Psoas muscle (tissue), 7 donors: ENCODE measurements at regions not wholly inside any gene's neighbourhood (a gene's known extent, or its start where the extent isn't known, plus 50 kb on each side); places are given as distances from the start of the nearest gene placed in this dataset.

Experiments
- ATAC-seq, 4 donors: fragments of 200-7000 bp; cut with Tn5 transposase; one replicate each; pipeline ENCODE4 v1.9.1; 2020; ENCODE audit warnings: moderate library complexity in 3 of 4, mild to moderate bottlenecking in 2 of 4
- DNase-seq, 2 donors: peaks; one replicate each; pipeline ENCODE4 v3.0.0-alpha.2; 2020
- H3K27ac ChIP-seq: fragments of 200-600 bp; one replicate; pipeline ENCODE4 v1.8.0; 2022
- H3K27me3 ChIP-seq, 3 donors: fragments of 200-600 bp in 1 of 3; one replicate each; pipeline versions ENCODE4 v1.6.1 to v1.8.0; 2013 to 2022; ENCODE audit warnings: low read length in 2 of 3, mild to moderate bottlenecking in 2 of 3, moderate library complexity in 1 of 3; ENCODE audit not compliant: insufficient read depth in 3 of 3
- H3K36me3 ChIP-seq, 2 donors: fragments of 200-600 bp in 1 of 2; one replicate each; pipeline versions ENCODE4 v1.6.1 to v1.8.0; 2013 to 2022; ENCODE audit warnings: low read depth in 1 of 2, mild to moderate bottlenecking in 1 of 2, moderate library complexity in 1 of 2; ENCODE audit not compliant: insufficient read depth in 1 of 2
- H3K4me1 ChIP-seq: fragments of 200-600 bp; one replicate; pipeline ENCODE4 v1.8.0; 2022
- H3K4me3 ChIP-seq: fragments of 200-600 bp; one replicate; pipeline ENCODE4 v1.8.0; 2022; ENCODE audit warnings: mild to moderate bottlenecking
- H3K9me3 ChIP-seq: fragments of 200-600 bp; one replicate; pipeline ENCODE4 v1.8.0; 2022
- CTCF ChIP-seq: fragments of 200-600 bp; IDR thresholded peaks from one replicate; pipeline ENCODE4 v1.8.0; 2022; ENCODE audit warnings: antibody characterized with exemption
- WGBS, 3 donors: extraction: QIAGEN DNeasy Blood & Tissue Kit; methylation state at CpG; one replicate each; pipeline versions ENCODE4 v1.1.6 to v1.1.7; 2013; 5-methylcytosine and 5-hydroxymethylcytosine counted together
- intact Hi-C, 2 donors: fragments of 100-400 bp; cut with DNase I; formaldehyde crosslinking; loops; one replicate each; pipeline versions ENCODE4 v1.11.0 to v1.14.2; 2022
- donor health status: healthy with polysubstance abuse.
- donor health status: DM: no; HTN: no; CAD: no; lungs with moderate emphysema.
- donor health status: Bipolar disorder and iron deficiency.
- donor health status: healthy.
- donor health status: DM: yes; HTN: yes; CAD: no.
- donor health status: DM: no; HTN: no; CAD: no.
- donor health status: DM: yes; HTN: yes; CAD: no.

- H3K27ac ChIP-seq, result no peak overlapping the region
- H3K27me3 ChIP-seq, result no peaks in the 10 kb centered on the region
- 70 to 79% (median 73%) methylated on average over 7 of the region's 7 CpGs for WGBS, 3 donors
- no peaks in the 10 kb centered on the region for H3K36me3 ChIP-seq
- ATAC-seq (no peak), DNase-seq (no peak)
- H3K9me3 ChIP-seq, result no peaks in the 10 kb centered on the region
- no peak for TF ChIP-seq CTCF
- no peaks in the 10 kb centered on the region for H3K4me1 ChIP-seq
- intact Hi-C loops, result no loop called here
- H3K4me3 ChIP-seq, result no peak overlapping the region
Observed at GRCh38 chr7:52507546-52508255, 527.7 kb upstream of the POM121L12 start.

GRCh38 chr7:52506325-52506724 is 529.1 kb upstream of the POM121L12 start:
- DNase-seq, result no peak
- Histone ChIP-seq H3K36me3 (no peaks in the 10 kb centered on the region), H3K27ac (no peak overlapping the region), H3K27me3 (no peaks in the 10 kb centered on the region), H3K4me1 (no peaks in the 10 kb centered on the region), H3K4me3 (no peak overlapping the region), H3K9me3 (no peaks in the 10 kb centered on the region)
- ATAC-seq, result no peak
- no peak for TF ChIP-seq CTCF
- WGBS, 3 donors, result 11 to 38% (median 13%) methylated on average over 2 of the region's 2 CpGs
- intact Hi-C loops, result no loop called here

DNA sequence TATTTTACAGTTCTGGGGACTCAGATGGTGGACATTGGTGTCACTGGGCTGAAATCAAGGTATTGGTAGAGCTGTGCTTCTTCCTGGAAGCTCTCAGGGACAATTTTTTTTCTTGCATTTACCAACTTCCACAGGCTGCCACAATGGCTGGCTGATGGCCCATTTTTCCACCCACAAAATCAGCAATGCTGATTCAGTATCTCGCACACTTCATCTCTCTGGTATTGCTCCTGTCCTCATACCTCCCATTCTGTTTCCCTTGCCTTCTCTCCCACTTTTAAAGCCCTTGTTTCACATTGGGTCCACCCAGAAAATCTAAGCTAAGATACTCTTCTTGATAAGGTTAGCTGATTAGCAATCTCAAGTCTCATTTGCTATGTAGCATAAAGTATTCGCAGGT is 530.9 kb upstream of the POM121L12 start:
- no peaks in the 10 kb centered on the region for H3K9me3 ChIP-seq
- WGBS, 3 donors, result 63 to 67% (median 64%) methylated on average over 2 of the region's 2 CpGs
- no peaks in the 10 kb centered on the region for H3K4me1 ChIP-seq
- intact Hi-C loops, result no loop called here
- H3K27me3 ChIP-seq, result no peaks in the 10 kb centered on the region
- H3K36me3 ChIP-seq, result no peaks in the 10 kb centered on the region
- H3K4me3 ChIP-seq, result no peak overlapping the region
- DNase-seq, result no peak
- H3K27ac ChIP-seq, result no peak overlapping the region
- no peak for TF ChIP-seq CTCF
- ATAC-seq, result no peak

DNA sequence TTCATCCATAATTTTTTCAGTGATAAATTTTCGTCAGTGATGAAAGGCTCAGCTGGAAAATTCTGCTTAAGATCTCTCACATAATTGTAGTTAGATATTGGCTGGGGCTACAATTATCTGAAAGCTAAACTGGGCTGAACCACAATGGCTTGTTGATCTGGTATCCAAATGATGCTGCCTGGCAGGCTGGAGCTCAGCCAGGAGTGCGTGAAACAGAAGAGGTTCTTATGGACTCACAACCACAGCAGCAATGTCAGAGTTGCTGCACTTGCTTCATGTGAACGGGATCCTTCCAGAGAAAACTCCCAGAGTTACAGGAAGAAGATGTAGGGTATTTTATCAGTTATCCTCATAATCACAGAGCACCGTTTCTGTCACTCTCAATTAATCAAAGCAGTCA is 533.2 kb upstream of the POM121L12 start:
- no peak for TF ChIP-seq CTCF
- H3K27ac ChIP-seq, result no peak overlapping the region
- H3K4me3 ChIP-seq, result no peak overlapping the region
- H3K36me3 ChIP-seq, result no peaks in the 10 kb centered on the region
- no peaks in the 10 kb centered on the region for H3K9me3 ChIP-seq
- H3K4me1 ChIP-seq, result no peaks in the 10 kb centered on the region
- no peaks in the 10 kb centered on the region for H3K27me3 ChIP-seq
- no peak for DNase-seq
- no peak for ATAC-seq
- WGBS, 3 donors, result 65 to 84% (median 78%) methylated on average over 4 of the region's 4 CpGs
- intact Hi-C loops, result no loop called here

- DNase-seq, result no peak
- intact Hi-C loops, result no loop called here
- WGBS, 3 donors, result 77 to 82% (median 78%) methylated on average over 2 of the region's 2 CpGs
- Histone ChIP-seq H3K9me3 (no peaks in the 10 kb centered on the region), H3K27ac (no peak overlapping the region), H3K27me3 (no peaks in the 10 kb centered on the region), H3K36me3 (no peaks in the 10 kb centered on the region), H3K4me1 (no peaks in the 10 kb centered on the region), H3K4me3 (no peak overlapping the region)
- TF ChIP-seq CTCF, result no peak
- no peak for ATAC-seq
Observed at GRCh38 chr7:52501696-52502095, 533.7 kb upstream of the POM121L12 start.
